ENCODE measurements at regions not wholly inside any gene's neighbourhood (a gene's known extent, or its start where the extent isn't known, plus 50 kb on each side); places are given as distances from the start of the nearest gene placed in this dataset.
A peak's percentile ranks its signal among the peaks of the same experiment; 100 is the strongest.
"Not testable (repeated sequence)": the region's sequence is repeated elsewhere in the genome, so short reads cannot be mapped to it uniquely, and the experiment has no call there.

- Histone ChIP-seq H3K4me3 (peak overlapping the region; percentile 15; the same call in 1 of the 2 replicates), H3K27ac (peak overlapping the region; percentile 59; the same call in 1 of the 2 replicates), H3K36me3 (no peaks in the 10 kb centered on the region), H3K27me3 (no peaks in the 10 kb centered on the region), H3K4me2 (peak overlapping the region; percentile 50), H3K9ac (no peak overlapping the region), H3K4me1 (peaks cover 29% of the 10 kb centered on the region), H3K9me3 (peaks cover 48% of the 10 kb centered on the region), H4K20me1 (no peaks in the 10 kb centered on the region)
- no peak for TF ChIP-seq Cebpa-rat (IDR thresholded peaks at IDR 0.05)
These were observed 84.7 kb upstream of the IRX2 start for GRCh38 chr5:2836133-2836532.

DNA sequence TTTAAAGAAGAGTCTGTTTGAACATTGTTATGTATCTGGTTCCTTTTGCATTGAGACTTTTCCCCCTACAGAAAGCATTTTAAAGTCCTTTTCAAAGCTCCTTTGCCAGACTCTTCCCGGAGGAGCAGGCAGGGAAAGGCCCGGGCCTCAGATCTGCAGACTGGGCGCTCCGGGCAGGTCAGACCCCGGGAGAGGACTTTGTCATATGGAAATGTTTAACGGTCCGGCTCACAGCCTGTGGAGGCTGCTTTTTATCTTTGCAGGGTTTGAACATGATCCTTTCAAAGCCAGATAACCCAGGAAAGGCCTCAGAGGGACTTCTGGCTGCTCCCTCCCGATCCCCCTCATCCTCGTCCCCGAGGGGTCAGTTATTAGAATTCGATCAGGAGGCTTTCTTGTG is 82.1 kb upstream of the IRX2 start:
- H3K27ac ChIP-seq = no peak overlapping the region

DNA sequence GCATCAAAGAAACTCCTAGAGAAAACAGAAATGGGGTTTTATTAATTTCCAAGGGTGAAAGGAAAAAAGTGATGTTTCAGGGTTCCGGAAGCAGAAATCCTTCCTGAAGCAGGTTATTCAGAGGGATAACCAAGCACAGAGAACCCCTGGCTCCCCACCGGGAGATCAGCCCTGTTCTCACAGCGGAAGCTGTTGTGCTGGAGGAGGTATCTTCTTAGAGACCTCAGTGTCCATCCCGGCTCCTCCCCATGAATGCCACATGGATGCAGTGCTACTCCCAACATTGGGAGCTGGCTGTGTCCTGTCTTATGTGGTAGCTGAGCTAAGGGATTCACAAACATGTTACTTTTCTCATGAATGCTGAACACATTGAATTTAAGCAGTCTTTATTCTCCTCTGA is 80.9 kb upstream of the IRX2 start:
- Histone ChIP-seq H3K4me3 (no peak overlapping the region), H3K27ac (no peak overlapping the region), H4K20me1 (no peaks in the 10 kb centered on the region), H3K4me1 (peaks cover 17% of the 10 kb centered on the region), H3K4me2 (no peak overlapping the region), H3K36me3 (no peaks in the 10 kb centered on the region), H3K9me3 (peaks cover 29% of the 10 kb centered on the region), H3K27me3 (no peaks in the 10 kb centered on the region), H3K9ac (no peak overlapping the region)
- TF ChIP-seq Cebpa-rat (IDR thresholded peaks at IDR 0.05) = no peak

More for the DNA sequence above, 82.1 kb upstream of the IRX2 start:
- no peak for TF ChIP-seq Cebpa-rat (IDR thresholded peaks at IDR 0.05)
- Histone ChIP-seq H3K4me3 (no peak overlapping the region), H3K36me3 (no peaks in the 10 kb centered on the region), H3K4me1 (peaks cover 17% of the 10 kb centered on the region), H3K9ac (no peak overlapping the region), H4K20me1 (no peaks in the 10 kb centered on the region), H3K4me2 (no peak overlapping the region), H3K9me3 (peaks cover 34% of the 10 kb centered on the region), H3K27me3 (no peaks in the 10 kb centered on the region)

DNA sequence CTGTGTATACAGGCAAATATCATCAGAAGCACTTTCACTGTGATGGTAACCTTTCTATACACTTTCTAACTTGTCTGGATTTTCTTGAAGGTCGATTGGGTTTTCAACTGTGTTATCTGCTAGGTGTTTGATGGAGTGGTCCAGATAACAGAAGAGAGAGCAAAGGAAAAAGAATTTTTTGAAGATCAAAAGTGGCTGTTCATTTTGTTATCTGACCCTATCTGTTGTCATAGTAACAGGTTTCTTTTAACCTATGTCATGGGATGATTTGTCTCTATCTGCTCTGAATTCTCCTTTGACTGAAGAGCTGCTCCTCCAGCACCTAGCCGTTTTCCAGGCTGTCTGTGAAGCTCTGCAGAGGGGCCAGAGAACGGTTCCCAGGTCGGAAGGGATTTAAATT is 77.8 kb upstream of the IRX2 start:
- no peak overlapping the region for H3K4me3 ChIP-seq
- peaks cover 15% of the 10 kb centered on the region for H3K9me3 ChIP-seq
- H3K4me2 ChIP-seq = no peak overlapping the region
- H4K20me1 ChIP-seq = no peaks in the 10 kb centered on the region
- H3K9ac ChIP-seq = no peak overlapping the region
- H3K36me3 ChIP-seq = no peaks in the 10 kb centered on the region
- no peaks in the 10 kb centered on the region for H3K27me3 ChIP-seq
- no peaks in the 10 kb centered on the region for H3K4me1 ChIP-seq
- no peak overlapping the region for H3K27ac ChIP-seq
- no peak for TF ChIP-seq Cebpa-rat (IDR thresholded peaks at IDR 0.05)

GRCh38 chr5:2818936-2819335 is 67.5 kb upstream of the IRX2 start:
- TF ChIP-seq Cebpa-rat (IDR thresholded peaks at IDR 0.05) = no peak
- no peaks in the 10 kb centered on the region for H3K27me3 ChIP-seq

GRCh38 chr5:2817031-2817603 is 65.6 kb upstream of the IRX2 start:
- H3K4me2 ChIP-seq = peak overlapping the region; percentile 61

More at GRCh38 chr5:2818936-2819335, 67.5 kb upstream of the IRX2 start:
- peaks cover 4% of the 10 kb centered on the region; the same call in 1 of the 2 replicates for H3K9me3 ChIP-seq
- H3K36me3 ChIP-seq = no peaks in the 10 kb centered on the region
- no peak overlapping the region for H3K4me3 ChIP-seq
- 0 out of 2 replicates have a peak overlapping the region, but pooled peaks have one; percentile 6 for H3K27ac ChIP-seq
- no peak overlapping the region for H3K9ac ChIP-seq
- no peaks in the 10 kb centered on the region for H4K20me1 ChIP-seq
- H3K4me2 ChIP-seq = peak overlapping the region; percentile 61; the same call in 1 of the 2 replicates
- H3K4me1 ChIP-seq = peaks cover 44% of the 10 kb centered on the region

DNA sequence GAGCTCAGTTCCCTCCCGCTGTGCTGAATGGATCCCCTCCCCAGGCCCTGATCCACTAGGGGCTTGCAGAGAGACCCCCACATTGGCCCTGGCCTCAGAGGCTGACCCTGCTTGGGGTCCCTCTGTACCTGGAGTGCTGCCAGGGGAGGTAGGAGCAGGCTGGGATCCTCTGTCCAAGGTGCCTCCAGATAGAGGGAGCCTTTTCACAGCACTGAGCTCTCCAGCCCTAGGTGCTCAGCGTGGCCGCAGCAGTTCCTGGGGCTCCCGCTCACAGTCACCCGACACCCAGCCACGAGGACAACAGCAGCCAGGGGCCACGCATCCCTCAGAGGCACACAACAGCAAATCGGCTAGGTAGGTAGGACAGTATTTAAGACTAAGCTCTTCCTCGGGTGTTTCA is 62.2 kb upstream of the IRX2 start:
- no peak overlapping the region for H3K4me2 ChIP-seq
- peaks cover 31% of the 10 kb centered on the region for H3K4me1 ChIP-seq
- H3K27me3 ChIP-seq = no peaks in the 10 kb centered on the region
- no peak overlapping the region for H3K27ac ChIP-seq
- peaks cover 4% of the 10 kb centered on the region; the same call in 1 of the 2 replicates for H3K9me3 ChIP-seq
- H3K9ac ChIP-seq = no peak overlapping the region
- no peak for TF ChIP-seq Cebpa-rat (IDR thresholded peaks at IDR 0.05)
- no peaks in the 10 kb centered on the region for H3K36me3 ChIP-seq
- H3K4me3 ChIP-seq = no peak overlapping the region
- no peaks in the 10 kb centered on the region for H4K20me1 ChIP-seq

More at GRCh38 chr5:2817031-2817603, 65.6 kb upstream of the IRX2 start:
- Histone ChIP-seq H3K27ac (no peak overlapping the region), H3K27me3 (no peaks in the 10 kb centered on the region), H3K4me1 (peaks cover 38% of the 10 kb centered on the region), H4K20me1 (no peaks in the 10 kb centered on the region), H3K9ac (no peak overlapping the region), H3K4me3 (no peak overlapping the region; the same call in 1 of the 2 replicates), H3K9me3 (peaks cover 4% of the 10 kb centered on the region; the same call in 1 of the 2 replicates), H3K36me3 (no peaks in the 10 kb centered on the region)
- no peak for TF ChIP-seq Cebpa-rat (IDR thresholded peaks at IDR 0.05)

DNA sequence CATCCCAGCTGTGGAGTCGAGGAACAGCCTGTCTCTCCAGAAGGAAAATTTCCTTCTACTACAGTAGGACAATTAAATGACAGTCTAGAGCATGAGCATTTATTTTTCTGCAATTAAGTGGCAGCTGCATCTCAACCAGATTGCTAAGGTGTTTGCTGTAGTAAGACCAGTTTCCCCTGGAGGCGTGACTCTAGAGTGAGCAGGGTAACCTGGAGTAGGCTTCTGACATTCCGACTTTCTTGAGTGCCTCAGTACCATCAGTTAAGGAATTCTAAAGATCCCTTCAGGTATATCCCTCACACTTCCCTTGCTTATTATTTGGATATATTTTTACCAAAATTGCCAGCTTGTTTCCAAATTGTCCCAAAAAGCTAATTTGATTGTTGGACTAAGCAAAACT is 59.2 kb upstream of the IRX2 start:
- 0 out of 2 replicates have a peak, but pooled peaks cover 4% of the 10 kb centered on the region for H3K9me3 ChIP-seq
- peaks cover under 1% of the 10 kb centered on the region; the same call in 1 of the 2 replicates for H3K4me1 ChIP-seq
- H4K20me1 ChIP-seq = no peaks in the 10 kb centered on the region
- H3K36me3 ChIP-seq = no peaks in the 10 kb centered on the region
- no peak overlapping the region for H3K27ac ChIP-seq
- H3K4me3 ChIP-seq = no peak overlapping the region
- no peaks in the 10 kb centered on the region for H3K27me3 ChIP-seq
- H3K4me2 ChIP-seq = no peak overlapping the region
- H3K9ac ChIP-seq = no peak overlapping the region
- TF ChIP-seq Cebpa-rat (IDR thresholded peaks at IDR 0.05) = no peak

GRCh38 chr5:2807244-2807643 is 55.8 kb upstream of the IRX2 start:
- not testable (repeated sequence) for H4K20me1 ChIP-seq, H3K36me3 ChIP-seq, H3K4me2 ChIP-seq, H3K9me3 ChIP-seq, H3K27me3 ChIP-seq, H3K4me3 ChIP-seq, H3K27ac ChIP-seq, H3K9ac ChIP-seq, H3K4me1 ChIP-seq

- TF ChIP-seq Cebpa-rat (IDR thresholded peaks at IDR 0.05) = no peak
- no peaks in the 10 kb centered on the region for H3K4me1 ChIP-seq
These were observed 54.7 kb upstream of the IRX2 start for GRCh38 chr5:2806176-2806575.

More at GRCh38 chr5:2806176-2806575, 54.7 kb upstream of the IRX2 start:
- 0 out of 2 replicates have a peak, but pooled peaks cover 6% of the 10 kb centered on the region for H3K9me3 ChIP-seq
- no peaks in the 10 kb centered on the region for H3K36me3 ChIP-seq
- no peak overlapping the region for H3K27ac ChIP-seq
- H3K4me2 ChIP-seq = no peak overlapping the region
- H3K9ac ChIP-seq = no peak overlapping the region
- no peaks in the 10 kb centered on the region for H4K20me1 ChIP-seq
- no peaks in the 10 kb centered on the region for H3K27me3 ChIP-seq
- no peak overlapping the region for H3K4me3 ChIP-seq

Measured in BLaER1 (cell line).